ENCODE measurements at regions not wholly inside any gene's neighbourhood (a gene's known extent, or its start where the extent isn't known, plus 50 kb on each side); places are given as distances from the start of the nearest gene placed in this dataset.

- intact Hi-C loops (cut with DNase I) = no loop called here
- no peaks in the 10 kb centered on the region for H3K9me3 ChIP-seq
- 64 to 86% methylated on average over 11 of the region's 11 CpGs for WGBS, 2 donors
Observed at GRCh38 chr16:82452004-82452756, 174.6 kb upstream of the CDH13 start.

GRCh38 chr16:82451449-82451848 is 175.3 kb upstream of the CDH13 start:
- no peaks in the 10 kb centered on the region for H3K4me1 ChIP-seq
- H3K9me3 ChIP-seq = no peaks in the 10 kb centered on the region
- intact Hi-C loops (cut with DNase I) = no loop called here
- no peak for DNase-seq
- H3K27me3 ChIP-seq = no peaks in the 10 kb centered on the region
- H3K27ac ChIP-seq = no peak overlapping the region
- no peak overlapping the region for H3K4me3 ChIP-seq
- no peak for TF ChIP-seq CTCF (IDR thresholded peaks at IDR 0.05)
- TF ChIP-seq POLR2AphosphoS5 (IDR thresholded peaks at IDR 0.05) = no peak
- no peak for TF ChIP-seq EP300 (IDR thresholded peaks at IDR 0.05)
- no peak for TF ChIP-seq POLR2A (IDR thresholded peaks at IDR 0.05)
- no peaks in the 10 kb centered on the region for H3K36me3 ChIP-seq
- 56 to 57% methylated on average over 3 of the region's 3 CpGs for WGBS, 2 donors

More at GRCh38 chr16:82452004-82452756, 174.6 kb upstream of the CDH13 start:
- Histone ChIP-seq H3K27me3 (no peaks in the 10 kb centered on the region), H3K27ac (no peak overlapping the region), H3K4me3 (no peak overlapping the region), H3K36me3 (no peaks in the 10 kb centered on the region), H3K4me1 (no peaks in the 10 kb centered on the region)
- TF ChIP-seq CTCF (IDR thresholded peaks at IDR 0.05) (no peak), POLR2A (IDR thresholded peaks at IDR 0.05) (no peak), EP300 (IDR thresholded peaks at IDR 0.05) (no peak), POLR2AphosphoS5 (IDR thresholded peaks at IDR 0.05) (no peak)
- DNase-seq = no peak

GRCh38 chr16:82440336-82440735 is 186.4 kb upstream of the CDH13 start:
- Histone ChIP-seq H3K9me3 (no peaks in the 10 kb centered on the region), H3K27ac (no peak overlapping the region), H3K4me1 (no peaks in the 10 kb centered on the region), H3K36me3 (no peaks in the 10 kb centered on the region), H3K27me3 (no peaks in the 10 kb centered on the region), H3K4me3 (no peak overlapping the region)
- 60 to 62% methylated on average over 6 of the region's 6 CpGs for WGBS, 2 donors
- TF ChIP-seq EP300 (IDR thresholded peaks at IDR 0.05) = no peak
- TF ChIP-seq POLR2A (IDR thresholded peaks at IDR 0.05) = no peak
- no peak for TF ChIP-seq CTCF (IDR thresholded peaks at IDR 0.05)
- no peak for TF ChIP-seq POLR2AphosphoS5 (IDR thresholded peaks at IDR 0.05)
- no peak for DNase-seq
- intact Hi-C loops (cut with DNase I) = no loop called here

- intact Hi-C loops (cut with DNase I) = no loop called here
- Histone ChIP-seq H3K4me1 (no peaks in the 10 kb centered on the region), H3K27me3 (no peaks in the 10 kb centered on the region), H3K9me3 (no peaks in the 10 kb centered on the region), H3K36me3 (no peaks in the 10 kb centered on the region), H3K27ac (no peak overlapping the region), H3K4me3 (no peak overlapping the region)
- no peak for DNase-seq
- TF ChIP-seq POLR2A (IDR thresholded peaks at IDR 0.05) (no peak), CTCF (IDR thresholded peaks at IDR 0.05) (no peak), EP300 (IDR thresholded peaks at IDR 0.05) (no peak), POLR2AphosphoS5 (IDR thresholded peaks at IDR 0.05) (no peak)
- WGBS, 2 donors = 77 to 78% methylated on average over 7 of the region's 7 CpGs
Observed at GRCh38 chr16:82439678-82440293, 187.0 kb upstream of the CDH13 start.

Measured in sigmoid colon (tissue), 6 donors.